Left renal pelvis (tissue), 4 donors: ENCODE measurements at regions not wholly inside any gene's neighbourhood (a gene's known extent, or its start where the extent isn't known, plus 50 kb on each side); places are given as distances from the start of the nearest gene placed in this dataset.
"Not testable (repeated sequence)": the region's sequence is repeated elsewhere in the genome, so short reads cannot be mapped to it uniquely, and the experiment has no call there.

Experiments used
- DNase-seq, 4 donors: peaks; one replicate each; pipeline ENCODE4 v3.0.0-alpha.2; 2013; ENCODE audit warnings: low read depth in 4 of 4, low spot score in 3 of 4

- DNase-seq, result not testable (repeated sequence)
Observed at GRCh38 chr6:30807566-30807965, 63.2 kb upstream of the IER3 start.

GRCh38 chr6:30806581-30807183 lies 62.3 kb upstream of the IER3 start:
- DNase-seq, result no peak

- no peak for DNase-seq
Observed at GRCh38 chr6:30804333-30804732, 60.0 kb upstream of the IER3 start.

- no peak for DNase-seq
Observed at GRCh38 chr6:30802731-30803130, 58.4 kb upstream of the IER3 start.

GRCh38 chr6:30801950-30802349 lies 57.6 kb upstream of the IER3 start:
- no peak for DNase-seq

GRCh38 chr6:30800871-30801270 lies 56.5 kb upstream of the IER3 start:
- no peak for DNase-seq

- DNase-seq, result no peak
Observed at GRCh38 chr6:30799210-30799609, 54.9 kb upstream of the IER3 start.

- DNase-seq, result no peak
Observed at GRCh38 chr6:30798494-30798893, 54.1 kb upstream of the IER3 start.

GRCh38 chr6:30795549-30796293 lies 51.4 kb upstream of the IER3 start:
- no peak for DNase-seq
